Sigmoid colon (tissue), 6 donors: ENCODE measurements at regions not wholly inside any gene's neighbourhood (a gene's known extent, or its start where the extent isn't known, plus 50 kb on each side); places are given as distances from the start of the nearest gene placed in this dataset.

Experiments used
- DNase-seq: peaks from one replicate; pipeline ENCODE4 v3.0.0-alpha.2; 2019
- H3K27ac ChIP-seq, 4 donors: fragments of 200-600 bp; sonication (generic); one replicate each; pipeline ENCODE4 v1.5.1; 2016 to 2019; ENCODE audit warnings: mild to moderate bottlenecking in 1 of 4
- H3K27me3 ChIP-seq, 3 donors: fragments of 200-600 bp; sonication (generic); one replicate each; pipeline ENCODE4 v1.5.1; 2019; ENCODE audit warnings: mild to moderate bottlenecking in 1 of 3
- H3K36me3 ChIP-seq, 4 donors: fragments of 200-600 bp; sonication (generic); one replicate each; pipeline ENCODE4 v1.5.1; 2016 to 2019
- H3K4me1 ChIP-seq, 4 donors: fragments of 200-600 bp; sonication (generic); one replicate each; pipeline ENCODE4 v1.5.1; 2017 to 2019
- H3K4me3 ChIP-seq, 4 donors: fragments of 200-600 bp; sonication (generic); one replicate each; pipeline ENCODE4 v1.5.1; 2017 to 2019; ENCODE audit warnings: mild to moderate bottlenecking in 2 of 4, moderate library complexity in 1 of 4
- H3K9me3 ChIP-seq, 4 donors: fragments of 200-600 bp in 3 of 4; sonication (generic) in 3 of 4; one replicate each; pipeline versions ENCODE4 v1.5.1 to v1.6.1; 2013 to 2019
- CTCF ChIP-seq, 4 experiments: fragments of 450-650 bp in 3 of 4; fragments of 200-600 bp in 1 of 4; IDR thresholded peaks; one replicate each; pipeline ENCODE4 v1.5.1; 2016 to 2019; ENCODE audit warnings: antibody characterized with exemption in 4 of 4, mild to moderate bottlenecking in 3 of 4, moderate library complexity in 2 of 4
- EP300 ChIP-seq, 4 donors: sonication (generic); formaldehyde crosslinking; IDR thresholded peaks; one replicate each; pipeline ENCODE4 v1.6.1; 2017; ENCODE audit warnings: antibody characterized with exemption in 4 of 4
- POLR2A ChIP-seq, 2 donors: fragments of 450-650 bp; IDR thresholded peaks; one replicate each; pipeline ENCODE4 v1.6.1; 2016; ENCODE audit warnings: antibody characterized with exemption in 2 of 2, mild to moderate bottlenecking in 2 of 2, moderate library complexity in 2 of 2
- POLR2AphosphoS5 ChIP-seq, 4 donors: sonication (generic); formaldehyde crosslinking; IDR thresholded peaks; one replicate each; pipeline ENCODE4 v1.6.1; 2017; ENCODE audit warnings: antibody characterized with exemption in 4 of 4
- WGBS, 2 donors: extraction: QIAGEN DNeasy Blood & Tissue Kit; methylation state at CpG; one replicate each; pipeline ENCODE4 v1.1.7; 2013; 5-methylcytosine and 5-hydroxymethylcytosine counted together
- intact Hi-C: fragments of 100-400 bp; cut with DNase I; formaldehyde crosslinking; loops from one replicate; pipeline ENCODE4 v1.15.1; 2023
- small RNA-seq, 3 donors: library from RNA; depleted of rRNA; stranded (forward); fragments of <200 nt; gene quantifications; one replicate each; pipeline ENCODE3, GENCODE V24; 2016
- donor health status: healthy with polysubstance abuse.
- donor health status: healthy.

GRCh38 chr2:238796223-238796885 is 51.5 kb upstream of the TWIST2 start:
- WGBS, 2 donors = 69 to 78% methylated on average over 16 of the region's 16 CpGs
- no peaks in the 10 kb centered on the region for H3K4me1 ChIP-seq
- no peak overlapping the region for H3K27ac ChIP-seq
- no peak for DNase-seq
- intact Hi-C loops = no loop called here
- TF ChIP-seq POLR2AphosphoS5 (IDR thresholded peaks at IDR 0.05) = no peak
- no peak for TF ChIP-seq POLR2A (IDR thresholded peaks at IDR 0.05)
- no peak for TF ChIP-seq EP300 (IDR thresholded peaks at IDR 0.05)
- no peak for TF ChIP-seq CTCF (IDR thresholded peaks at IDR 0.05)
- H3K9me3 ChIP-seq = no peaks in the 10 kb centered on the region
- H3K4me3 ChIP-seq = no peak overlapping the region
- no peaks in the 10 kb centered on the region for H3K36me3 ChIP-seq
- no peaks in the 10 kb centered on the region for H3K27me3 ChIP-seq

- DNase-seq = no peak
- intact Hi-C loops = no loop called here
- Histone ChIP-seq H3K27ac (no peak overlapping the region), H3K27me3 (no peaks in the 10 kb centered on the region), H3K4me3 (no peak overlapping the region), H3K9me3 (no peaks in the 10 kb centered on the region), H3K36me3 (no peaks in the 10 kb centered on the region), H3K4me1 (no peaks in the 10 kb centered on the region)
- TF ChIP-seq POLR2AphosphoS5 (IDR thresholded peaks at IDR 0.05) (no peak), POLR2A (IDR thresholded peaks at IDR 0.05) (no peak), CTCF (IDR thresholded peaks at IDR 0.05) (no peak), EP300 (IDR thresholded peaks at IDR 0.05) (no peak)
- WGBS, 2 donors = 87 to 90% methylated on average over 8 of the region's 8 CpGs
Observed at GRCh38 chr2:238797537-238797936, 50.3 kb upstream of the TWIST2 start.

Small RNA genes lying in the stretch of these regions (small RNA-seq; reads per million reads assigned to genes)
- gene AC113618.1 = 0 reads per million in 3 donors
